T-helper 2 cell (primary cell): ENCODE measurements at regions not wholly inside any gene's neighbourhood (a gene's known extent, or its start where the extent isn't known, plus 50 kb on each side); places are given as distances from the start of the nearest gene placed in this dataset.

Experiments used
- DNase-seq, 5 experiments: peaks; one replicate each; pipeline versions ENCODE4 v3.0.0 to v3.0.0-alpha.2; 2012 to 2022

DNA sequence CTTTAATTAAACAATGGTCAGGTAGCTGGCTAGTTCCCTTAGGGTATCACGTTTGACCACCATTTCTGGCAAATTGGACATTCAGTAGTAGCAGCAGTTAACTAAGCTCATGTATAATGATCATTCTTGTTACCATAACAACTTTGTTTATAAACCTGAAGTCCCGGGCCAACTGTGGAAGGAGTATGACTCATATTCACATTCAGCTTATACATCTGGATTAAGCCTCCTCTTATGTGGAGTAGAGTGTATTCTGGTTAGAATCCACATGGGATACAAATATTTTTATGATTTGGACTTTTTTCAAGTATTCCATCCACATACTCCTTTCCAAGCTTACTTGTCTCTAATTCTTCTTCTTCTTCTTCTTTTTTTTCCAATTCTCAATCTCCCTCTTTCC lies 70.3 kb upstream of the ZSWIM2 start:
- DNase-seq, result no peak

DNA sequence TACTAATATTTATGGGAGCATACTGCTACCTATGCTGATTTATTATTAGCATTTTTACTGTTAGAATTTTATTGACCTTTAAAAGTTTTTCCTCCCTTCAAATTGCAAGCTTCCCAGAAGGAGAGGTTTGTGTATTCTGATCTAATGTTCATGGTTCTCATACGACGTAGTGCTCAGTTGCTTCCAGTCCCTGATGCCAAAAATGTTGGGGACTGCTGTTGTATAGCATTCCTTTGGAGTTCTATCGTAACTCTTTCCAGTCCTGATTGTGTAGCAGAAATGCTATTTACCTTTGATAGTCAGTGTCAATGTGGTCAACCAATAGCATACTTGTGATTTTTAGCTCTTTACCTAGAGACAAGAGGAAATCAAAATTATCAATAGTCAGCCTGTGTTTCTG lies 69.5 kb upstream of the ZSWIM2 start:
- DNase-seq, result no peak

DNA sequence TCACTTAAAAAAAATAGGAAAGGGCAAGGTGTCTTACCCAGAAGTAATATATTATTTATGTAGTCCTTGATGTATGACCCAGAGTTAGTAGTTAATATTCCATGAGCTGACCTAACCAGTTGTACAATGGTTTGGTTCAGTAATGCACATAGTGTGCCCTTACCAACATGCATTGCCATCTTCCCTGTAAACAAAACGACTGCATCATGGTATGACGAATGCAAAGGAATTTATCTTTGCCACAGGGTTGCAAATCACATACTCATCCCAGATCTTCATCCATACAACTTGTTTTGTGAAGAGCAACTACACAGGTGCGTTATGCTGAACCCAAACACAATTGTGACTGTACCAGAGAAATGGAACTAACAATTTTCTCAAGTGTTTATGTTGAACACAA lies 68.9 kb upstream of the ZSWIM2 start:
- no peak for DNase-seq

DNA sequence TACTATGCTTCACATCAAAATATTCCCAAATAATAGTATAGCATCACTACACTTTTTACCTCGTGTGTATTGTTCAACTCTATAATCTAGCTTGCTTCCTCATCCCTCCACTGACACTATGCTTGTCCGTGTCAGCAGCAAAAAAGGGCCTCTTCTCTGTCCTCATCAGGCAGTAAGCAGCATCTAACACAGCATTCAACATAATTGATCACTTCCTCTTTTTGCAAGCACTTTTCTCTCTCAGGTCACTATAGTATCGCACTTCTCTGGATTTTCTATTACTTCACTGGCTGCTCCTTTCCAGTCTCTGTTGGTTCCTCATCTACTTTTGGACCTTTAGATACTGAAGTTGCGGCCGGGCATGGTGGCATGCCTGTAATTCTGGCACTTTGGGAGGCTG lies 64.9 kb upstream of the ZSWIM2 start:
- DNase-seq, result no peak

DNA sequence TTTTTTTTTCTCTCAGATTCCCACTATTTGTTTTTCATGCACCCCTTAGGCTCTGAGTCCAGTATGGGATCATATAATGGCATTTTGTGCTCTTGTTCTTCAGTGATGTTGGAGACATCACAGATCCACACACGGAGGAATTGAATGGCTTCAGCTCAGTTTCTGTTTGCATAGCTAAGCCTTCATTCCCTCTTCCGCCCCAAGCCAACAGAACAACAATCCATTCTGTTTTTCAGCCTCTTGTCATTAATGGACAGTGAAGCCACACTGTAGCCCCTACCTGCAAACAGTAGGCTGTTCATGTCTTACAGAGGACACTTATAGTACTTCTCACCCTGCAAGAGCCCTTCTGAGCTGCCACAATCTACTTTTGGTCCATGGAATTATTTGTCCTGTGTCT lies 64.0 kb upstream of the ZSWIM2 start:
- no peak for DNase-seq

DNA sequence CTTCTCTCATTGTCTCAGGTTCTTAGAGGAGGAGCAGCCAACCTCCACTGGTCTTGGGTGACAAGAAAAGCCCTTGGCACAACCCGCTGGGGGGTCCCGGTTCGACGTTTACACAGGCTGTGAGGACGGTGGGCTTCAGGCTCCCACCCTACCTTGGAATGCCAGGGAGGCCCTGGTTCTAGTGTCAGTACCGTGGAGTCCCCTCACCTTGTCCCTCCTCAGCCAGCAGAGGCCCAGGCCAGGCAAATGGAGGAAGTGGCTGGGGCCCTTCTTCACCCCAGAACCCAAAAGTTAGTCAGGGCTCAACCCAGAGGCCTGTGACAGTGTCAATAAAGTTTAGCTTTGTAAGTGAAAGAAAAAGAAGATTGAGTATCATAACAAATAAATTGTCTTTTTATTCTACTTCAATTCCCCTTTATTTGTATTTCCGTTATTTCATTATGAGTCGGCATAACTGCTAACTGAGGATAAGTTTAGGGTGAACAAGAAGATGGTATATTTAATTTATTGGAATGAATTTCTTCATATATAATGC lies 62.6 kb upstream of the ZSWIM2 start:
- no peak for DNase-seq

DNA sequence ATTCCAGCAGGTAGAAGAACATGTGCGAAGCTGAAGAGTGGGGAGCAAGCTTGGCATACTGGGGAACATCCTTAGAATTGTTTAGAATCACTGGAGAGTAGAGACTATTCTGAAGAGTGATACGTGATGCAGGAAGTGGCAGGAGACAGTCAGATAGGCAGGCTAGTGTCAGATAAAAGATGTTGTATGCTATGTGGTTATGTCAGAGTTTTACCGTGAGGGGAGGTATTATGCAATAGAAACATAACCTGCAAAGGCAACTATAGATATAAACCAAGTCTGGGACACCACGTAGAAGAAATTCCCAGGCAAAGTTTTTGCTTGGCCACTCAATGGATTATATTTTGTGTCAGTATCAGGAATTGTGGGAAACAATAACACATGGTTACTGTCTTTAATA lies 62.0 kb upstream of the ZSWIM2 start:
- DNase-seq, result no peak

DNA sequence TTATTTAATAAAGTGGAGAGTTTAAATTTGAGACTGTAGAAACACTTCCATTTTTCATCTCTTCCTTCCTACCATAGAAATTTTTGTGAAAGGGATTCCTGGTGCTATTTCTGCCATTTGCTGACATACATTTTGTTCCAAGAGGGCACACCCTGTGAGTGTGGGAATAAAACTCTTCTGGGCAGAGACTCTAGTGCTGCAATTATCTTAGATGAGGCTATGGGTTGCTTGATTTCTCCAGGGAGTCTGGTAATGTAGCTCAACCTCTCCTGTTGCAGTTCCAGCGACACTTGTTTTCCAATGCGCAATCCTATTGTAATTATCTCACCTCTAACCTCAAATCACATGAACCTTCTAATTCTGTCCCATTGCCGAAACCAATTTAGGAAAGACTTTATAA lies 60.1 kb upstream of the ZSWIM2 start:
- DNase-seq, result no peak

DNA sequence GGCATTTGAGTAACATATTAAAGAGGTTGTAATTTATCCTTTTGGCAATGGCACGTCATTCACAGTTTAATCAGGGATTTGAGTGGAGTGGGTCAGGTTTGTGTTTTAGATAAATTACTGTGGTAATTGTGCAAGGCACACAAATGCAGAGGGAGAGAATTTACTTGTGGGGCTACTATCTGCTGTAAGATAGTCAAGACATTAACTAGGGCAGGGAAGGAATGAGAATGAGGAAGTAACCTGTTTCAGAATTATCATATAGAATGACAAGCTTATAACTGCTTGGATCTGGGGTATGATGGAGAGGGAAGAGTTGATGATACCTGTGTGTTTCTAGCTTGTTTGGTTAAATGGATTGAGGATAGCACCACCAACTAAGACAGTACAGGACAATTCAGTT lies 58.9 kb upstream of the ZSWIM2 start:
- no peak for DNase-seq

DNA sequence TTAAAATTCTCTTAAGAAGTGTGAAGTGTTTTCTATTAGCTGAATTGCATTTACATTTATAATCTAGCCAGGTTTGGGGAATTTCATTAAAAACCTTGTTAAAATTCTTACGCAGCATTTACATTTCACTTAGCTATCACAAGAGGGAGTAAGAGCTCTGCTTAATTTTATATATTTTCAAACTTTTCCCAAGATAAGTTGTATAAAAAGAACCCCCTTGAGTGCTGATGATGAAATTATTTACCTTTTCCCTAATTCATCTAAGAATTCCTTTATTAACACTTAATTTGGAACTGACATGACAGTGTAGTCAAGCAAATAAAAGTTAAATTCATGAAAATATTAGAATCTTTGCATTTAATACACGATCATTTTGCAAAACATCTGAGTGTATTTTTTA lies 54.2 kb upstream of the ZSWIM2 start:
- no peak for DNase-seq
